Natural killer cell (primary cell): ENCODE measurements at regions not wholly inside any gene's neighbourhood (a gene's known extent, or its start where the extent isn't known, plus 50 kb on each side); places are given as distances from the start of the nearest gene placed in this dataset.

ENCODE experiments used
- ATAC-seq, 3 donors: fragments of 150-1000 bp in 2 of 3; fragments of 200-7000 bp in 1 of 3; cut with Tn5 transposase; 1 replicate in 1 of 3; 2 replicates in 2 of 3; pipeline ENCODE4 v1.10.0; 2021; ENCODE audit warnings: mild to moderate bottlenecking in 2 of 3, moderate library complexity in 2 of 3
- DNase-seq, 2 donors: peaks; one replicate each; pipeline versions ENCODE4 v3.0.0 to v3.0.0-alpha.2; 2013 to 2021; ENCODE audit warnings: mixed read lengths in 1 of 2
- H3K27ac ChIP-seq: one replicate; pipeline ENCODE4 v1.5.1; 2013; ENCODE audit warnings: mild to moderate bottlenecking, low read length
- H3K27me3 ChIP-seq: one replicate; pipeline ENCODE4 v1.6.1; 2013; ENCODE audit warnings: low read length; ENCODE audit not compliant: control insufficient read depth, insufficient read depth
- H3K36me3 ChIP-seq: one replicate; pipeline ENCODE4 v1.6.1; 2013; ENCODE audit warnings: low read length; ENCODE audit not compliant: control insufficient read depth, insufficient read depth
- H3K4me1 ChIP-seq: one replicate; pipeline ENCODE4 v1.6.1; 2013; ENCODE audit warnings: low read length; ENCODE audit not compliant: control insufficient read depth, insufficient read depth
- H3K4me3 ChIP-seq: one replicate; pipeline ENCODE4 v1.5.1; 2013; ENCODE audit warnings: low read length
- H3K9me3 ChIP-seq: one replicate; pipeline ENCODE4 v1.6.1; 2013; ENCODE audit warnings: low read length; ENCODE audit not compliant: control insufficient read depth, insufficient read depth
- H3K27ac Mint-ChIP-seq, 2 donors: one replicate each; pipeline ENCODE4 v1.8.0; 2022; ENCODE audit warnings: mild to moderate bottlenecking in 2 of 2, mixed read lengths in 2 of 2, moderate library complexity in 1 of 2
- H3K27me3 Mint-ChIP-seq, 2 donors: one replicate each; pipeline ENCODE4 v1.8.0; 2022; ENCODE audit warnings: low read depth in 2 of 2, mixed read lengths in 2 of 2
- H3K36me3 Mint-ChIP-seq: one replicate; pipeline ENCODE4 v1.8.0; 2022; ENCODE audit warnings: mixed read lengths
- H3K4me1 Mint-ChIP-seq, 2 donors: one replicate each; pipeline ENCODE4 v1.8.0; 2022; ENCODE audit warnings: mixed read lengths in 2 of 2
- H3K4me3 Mint-ChIP-seq: one replicate; pipeline ENCODE4 v1.8.0; 2022; ENCODE audit warnings: mild to moderate bottlenecking, moderate library complexity, mixed read lengths
- H3K9me3 Mint-ChIP-seq, 2 donors: one replicate each; pipeline ENCODE4 v1.8.0; 2022; ENCODE audit warnings: mixed read lengths in 2 of 2
- CTCF ChIP-seq: fragments of 200-600 bp; IDR thresholded peaks from one replicate; pipeline ENCODE4 v1.8.0; 2022; ENCODE audit warnings: antibody characterized with exemption
- WGBS: methylation state at CpG from one replicate; pipeline ENCODE4 v1.1.7; 2013; ENCODE audit warnings: missing lambda C conversion rate; ENCODE audit not compliant: insufficient coverage; 5-methylcytosine and 5-hydroxymethylcytosine counted together
- intact Hi-C: fragments of 100-400 bp; cut with micrococcal nuclease; formaldehyde crosslinking; loops from one replicate; pipeline ENCODE4 v1.14.2; 2022

GRCh38 chr6:145206247-145206907, 528.9 kb downstream of the EPM2A start:
- H3K27ac Mint-ChIP-seq = no peak overlapping the region

GRCh38 chr6:145208474-145208873, 526.8 kb downstream of the EPM2A start:
- Mint-ChIP-seq H3K36me3 (no peaks in the 10 kb centered on the region), H3K4me1 (no peaks in the 10 kb centered on the region), H3K9me3 (no peaks in the 10 kb centered on the region), H3K27ac (no peak overlapping the region), H3K27me3 (no peaks in the 10 kb centered on the region), H3K4me3 (no peak overlapping the region)
- 100% methylated on average over 1 of the region's 1 CpG for WGBS
- Histone ChIP-seq H3K4me3 (no peak overlapping the region), H3K36me3 (no peaks in the 10 kb centered on the region), H3K4me1 (no peaks in the 10 kb centered on the region), H3K27ac (no peak overlapping the region), H3K9me3 (no peaks in the 10 kb centered on the region), H3K27me3 (no peaks in the 10 kb centered on the region)
- no peak for TF ChIP-seq CTCF
- ATAC-seq (no peak), DNase-seq (no peak)
- intact Hi-C loops = no loop called here

More at GRCh38 chr6:145206247-145206907, 528.9 kb downstream of the EPM2A start:
- Mint-ChIP-seq H3K4me1 (no peaks in the 10 kb centered on the region), H3K27me3 (peaks cover 0 to 2% of the 10 kb centered on the region in 2 donors), H3K36me3 (no peaks in the 10 kb centered on the region), H3K9me3 (no peaks in the 10 kb centered on the region), H3K4me3 (no peak overlapping the region)
- H3K27ac ChIP-seq = no peak overlapping the region
- H3K9me3 ChIP-seq = no peaks in the 10 kb centered on the region
- no peak for TF ChIP-seq CTCF
- WGBS = 91% methylated on average over 7 of the region's 7 CpGs
- ATAC-seq = no peak
- DNase-seq = no peak
- no peaks in the 10 kb centered on the region for H3K36me3 ChIP-seq
- H3K4me3 ChIP-seq = no peak overlapping the region
- intact Hi-C loops = no loop called here
- no peaks in the 10 kb centered on the region for H3K27me3 ChIP-seq
- no peaks in the 10 kb centered on the region for H3K4me1 ChIP-seq

GRCh38 chr6:145209272-145209671, 526.0 kb downstream of the EPM2A start:
- H3K27me3 ChIP-seq = no peaks in the 10 kb centered on the region
- Mint-ChIP-seq H3K36me3 (no peaks in the 10 kb centered on the region), H3K27ac (no peak overlapping the region), H3K4me3 (no peak overlapping the region), H3K27me3 (no peaks in the 10 kb centered on the region), H3K4me1 (no peaks in the 10 kb centered on the region), H3K9me3 (no peaks in the 10 kb centered on the region)
- TF ChIP-seq CTCF = no peak
- 92% methylated on average over 2 of the region's 2 CpGs for WGBS
- H3K27ac ChIP-seq = no peak overlapping the region
- ATAC-seq (no peak), DNase-seq (no peak)
- no peaks in the 10 kb centered on the region for H3K9me3 ChIP-seq
- no peaks in the 10 kb centered on the region for H3K4me1 ChIP-seq
- intact Hi-C loops = no loop called here
- H3K36me3 ChIP-seq = no peaks in the 10 kb centered on the region
- H3K4me3 ChIP-seq = no peak overlapping the region

GRCh38 chr6:145212813-145213212, 522.5 kb downstream of the EPM2A start:
- no peak overlapping the region for H3K4me3 Mint-ChIP-seq
- no peak overlapping the region for H3K27ac ChIP-seq
- H3K9me3 ChIP-seq = no peaks in the 10 kb centered on the region
- H3K9me3 Mint-ChIP-seq = no peaks in the 10 kb centered on the region
- H3K27me3 Mint-ChIP-seq = peaks cover 0 to 9% of the 10 kb centered on the region in 2 donors
- H3K4me1 Mint-ChIP-seq = no peaks in the 10 kb centered on the region
- no peaks in the 10 kb centered on the region for H3K4me1 ChIP-seq
- no peaks in the 10 kb centered on the region for H3K27me3 ChIP-seq
- intact Hi-C loops = loop anchor here (10.0 kb wide), 1 partner anchor 628 kb away; no protein-coding TSS in a partner anchor
- no peak for TF ChIP-seq CTCF
- H3K36me3 Mint-ChIP-seq = no peaks in the 10 kb centered on the region
- no peak overlapping the region for H3K27ac Mint-ChIP-seq
- ATAC-seq = no peak
- no peak overlapping the region for H3K4me3 ChIP-seq
- no peaks in the 10 kb centered on the region for H3K36me3 ChIP-seq
- DNase-seq = no peak
